Testis (tissue), 2 donors: ENCODE measurements at regions not wholly inside any gene's neighbourhood (a gene's known extent, or its start where the extent isn't known, plus 50 kb on each side); places are given as distances from the start of the nearest gene placed in this dataset.

ENCODE experiments used
- DNase-seq: peaks from one replicate; pipeline ENCODE4 v3.0.0-alpha.2; 2019
- H3K27ac ChIP-seq, 2 donors: fragments of 200-600 bp; sonication (generic); one replicate each; pipeline ENCODE4 v1.5.1; 2019
- H3K27me3 ChIP-seq: fragments of 200-600 bp; sonication (generic); one replicate; pipeline ENCODE4 v1.5.1; 2019
- H3K36me3 ChIP-seq: fragments of 200-600 bp; sonication (generic); one replicate; pipeline ENCODE4 v1.5.1; 2017; ENCODE audit warnings: low read depth; ENCODE audit errors: missing control alignments
- H3K4me1 ChIP-seq: fragments of 200-600 bp; sonication (generic); one replicate; pipeline ENCODE4 v1.5.1; 2019
- H3K4me3 ChIP-seq, 2 donors: fragments of 200-600 bp; sonication (generic); one replicate each; pipeline ENCODE4 v1.5.1; 2017 to 2019
- H3K9me3 ChIP-seq: fragments of 200-600 bp; sonication (generic); one replicate; pipeline ENCODE4 v1.5.1; 2017
- CTCF ChIP-seq, 3 experiments: fragments of 450-650 bp in 2 of 3; fragments of 200-600 bp in 1 of 3; sonication (generic) in 1 of 3; IDR thresholded peaks; one replicate each; pipeline ENCODE4 v1.5.1; 2016 to 2019; ENCODE audit warnings: antibody characterized with exemption in 3 of 3, mild to moderate bottlenecking in 2 of 3, moderate library complexity in 1 of 3
- POLR2A ChIP-seq: fragments of 450-650 bp; IDR thresholded peaks from one replicate; pipeline ENCODE4 v1.6.1; 2017; ENCODE audit warnings: antibody characterized with exemption, mild to moderate bottlenecking, moderate library complexity
- WGBS, 2 donors: methylation state at CpG; one replicate each; pipeline ENCODE4 v1.1.5; 2018; 5-methylcytosine and 5-hydroxymethylcytosine counted together
- intact Hi-C: fragments of 100-400 bp; cut with DNase I; formaldehyde crosslinking; loops from one replicate; pipeline ENCODE4 v1.15.1; 2023; ENCODE audit warnings: low total_unique reads

- intact Hi-C loops: no loop called here
- WGBS, 2 donors: 90 to 91% methylated on average over 4 of the region's 4 CpGs
- H3K27ac ChIP-seq: no peak overlapping the region
Measured at GRCh38 chr2:172182624-172183023, 79.9 kb upstream of the DLX2 start.

GRCh38 chr2:172193331-172194089 is 90.8 kb upstream of the DLX2 start:
- Histone ChIP-seq H3K27ac (no peak overlapping the region), H3K9me3 (no peaks in the 10 kb centered on the region), H3K4me1 (no peaks in the 10 kb centered on the region), H3K4me3 (no peak overlapping the region), H3K36me3 (no peaks in the 10 kb centered on the region), H3K27me3 (no peaks in the 10 kb centered on the region)
- intact Hi-C loops: no loop called here
- 93 to 96% methylated on average over 6 of the region's 6 CpGs for WGBS, 2 donors
- TF ChIP-seq POLR2A: no peak
- TF ChIP-seq CTCF (IDR thresholded peaks at IDR 0.05): no peak
- DNase-seq: no peak

More at GRCh38 chr2:172182624-172183023, 79.9 kb upstream of the DLX2 start:
- H3K9me3 ChIP-seq: no peaks in the 10 kb centered on the region
- no peak overlapping the region for H3K4me3 ChIP-seq
- no peaks in the 10 kb centered on the region for H3K36me3 ChIP-seq
- peaks cover 7% of the 10 kb centered on the region for H3K4me1 ChIP-seq
- no peaks in the 10 kb centered on the region for H3K27me3 ChIP-seq
- no peak for DNase-seq
- TF ChIP-seq POLR2A (no peak), CTCF (IDR thresholded peaks at IDR 0.05) (no peak)

- Histone ChIP-seq H3K9me3 (no peaks in the 10 kb centered on the region), H3K27ac (no peak overlapping the region), H3K4me1 (no peaks in the 10 kb centered on the region), H3K36me3 (no peaks in the 10 kb centered on the region), H3K4me3 (no peak overlapping the region), H3K27me3 (no peaks in the 10 kb centered on the region)
- TF ChIP-seq POLR2A (no peak), CTCF (IDR thresholded peaks at IDR 0.05) (no peak)
- no peak for DNase-seq
- WGBS, 2 donors: 90 to 92% methylated on average over 6 of the region's 6 CpGs
- intact Hi-C loops: no loop called here
Measured at GRCh38 chr2:172195836-172196376, 93.2 kb upstream of the DLX2 start.

- intact Hi-C loops: no loop called here
- no peaks in the 10 kb centered on the region for H3K36me3 ChIP-seq
- no peak for TF ChIP-seq CTCF (IDR thresholded peaks at IDR 0.05)
- TF ChIP-seq POLR2A: no peak
- H3K4me1 ChIP-seq: no peaks in the 10 kb centered on the region
- no peak overlapping the region for H3K4me3 ChIP-seq
- H3K27me3 ChIP-seq: no peaks in the 10 kb centered on the region
- 78 to 82% methylated on average over 17 of the region's 17 CpGs for WGBS, 2 donors
- no peaks in the 10 kb centered on the region for H3K9me3 ChIP-seq
- DNase-seq: no peak
- H3K27ac ChIP-seq: no peak overlapping the region
Measured at GRCh38 chr2:172196768-172197431, 94.2 kb upstream of the DLX2 start.
